Breast epithelium (tissue), 4 donors: ENCODE measurements at regions not wholly inside any gene's neighbourhood (a gene's known extent, or its start where the extent isn't known, plus 50 kb on each side); places are given as distances from the start of the nearest gene placed in this dataset.

ENCODE experiments used
- DNase-seq, 2 donors: peaks; one replicate each; pipeline ENCODE4 v3.0.0-alpha.2; 2019; ENCODE audit warnings: low spot score in 2 of 2
- H3K27ac ChIP-seq, 2 donors: fragments of 200-600 bp; sonication (generic) in 1 of 2; one replicate each; pipeline ENCODE4 v1.5.1; 2016 to 2019; ENCODE audit warnings: mild to moderate bottlenecking in 1 of 2
- H3K27me3 ChIP-seq, 2 donors: fragments of 200-600 bp; sonication (generic) in 1 of 2; one replicate each; pipeline versions ENCODE4 v1.5.1 to v1.6.0; 2017 to 2019; ENCODE audit warnings: control low read depth in 1 of 2, mild to moderate bottlenecking in 1 of 2
- H3K36me3 ChIP-seq: fragments of 200-600 bp; one replicate; pipeline ENCODE4 v1.5.1; 2019
- H3K4me1 ChIP-seq, 2 donors: fragments of 200-600 bp; sonication (generic); one replicate each; pipeline ENCODE4 v1.5.1; 2016 to 2019; ENCODE audit warnings: control low read depth in 1 of 2
- H3K4me3 ChIP-seq, 3 donors: fragments of 200-600 bp; sonication (generic); 1 replicate in 2 of 3; 2 replicates in 1 of 3; pipeline ENCODE4 v1.5.1; 2016 to 2019; ENCODE audit warnings: mild to moderate bottlenecking in 3 of 3, moderate library complexity in 2 of 3
- H3K9me3 ChIP-seq, 2 donors: fragments of 200-600 bp; sonication (generic) in 1 of 2; one replicate each; pipeline ENCODE4 v1.5.1; 2016 to 2019; ENCODE audit warnings: control low read depth in 1 of 2
- POLR2A ChIP-seq: fragments of 450-650 bp; IDR thresholded peaks from one replicate; pipeline ENCODE4 v1.6.1; 2016; ENCODE audit warnings: antibody characterized with exemption, mild to moderate bottlenecking, moderate library complexity
- POLR2AphosphoS5 ChIP-seq, 3 donors: sonication (generic); formaldehyde crosslinking; IDR thresholded peaks; one replicate each; pipeline ENCODE4 v1.6.1; 2017; ENCODE audit warnings: antibody characterized with exemption in 3 of 3
- intact Hi-C: fragments of 100-400 bp; cut with DNase I; formaldehyde crosslinking; loops from one replicate; pipeline ENCODE4 v1.15.1; 2023; ENCODE audit warnings: low total_unique reads
- TF ChIP-seq, protein P1 (sequence below), 3 donors: fragments of 450-650 bp; IDR thresholded peaks; one replicate each; pipeline ENCODE4 v1.5.1; 2016 to 2017; ENCODE audit warnings: antibody characterized with exemption in 3 of 3, mild to moderate bottlenecking in 3 of 3, moderate library complexity in 3 of 3

DNA sequence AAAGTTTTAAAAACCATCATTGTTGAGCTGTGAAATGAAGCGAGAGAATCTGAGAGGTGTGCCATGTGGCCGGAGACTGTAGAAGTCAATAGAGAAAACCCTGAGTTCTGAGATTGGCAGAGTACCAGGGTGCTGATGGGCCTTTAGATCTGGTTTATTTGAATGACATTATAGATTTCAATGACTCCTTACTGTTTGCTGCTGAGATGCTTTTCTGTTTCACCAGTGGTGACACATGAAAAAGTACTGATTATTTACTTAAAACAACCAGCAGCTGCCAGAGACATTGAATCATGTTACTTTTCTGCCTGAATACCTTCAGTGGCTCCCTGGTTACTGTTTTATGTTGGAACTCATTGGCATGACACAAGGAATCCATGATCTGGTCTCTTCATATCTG, 602.7 kb upstream of the ZNF804A start:
- Histone ChIP-seq H3K36me3 (no peaks in the 10 kb centered on the region), H3K4me3 (no peak overlapping the region), H3K27me3 (no peaks in the 10 kb centered on the region), H3K4me1 (no peaks in the 10 kb centered on the region), H3K9me3 (no peaks in the 10 kb centered on the region), H3K27ac (no peak overlapping the region)
- intact Hi-C loops = no loop called here
- TF ChIP-seq POLR2AphosphoS5 (IDR thresholded peaks at IDR 0.05) = no peak
- TF ChIP-seq, protein P1, sequence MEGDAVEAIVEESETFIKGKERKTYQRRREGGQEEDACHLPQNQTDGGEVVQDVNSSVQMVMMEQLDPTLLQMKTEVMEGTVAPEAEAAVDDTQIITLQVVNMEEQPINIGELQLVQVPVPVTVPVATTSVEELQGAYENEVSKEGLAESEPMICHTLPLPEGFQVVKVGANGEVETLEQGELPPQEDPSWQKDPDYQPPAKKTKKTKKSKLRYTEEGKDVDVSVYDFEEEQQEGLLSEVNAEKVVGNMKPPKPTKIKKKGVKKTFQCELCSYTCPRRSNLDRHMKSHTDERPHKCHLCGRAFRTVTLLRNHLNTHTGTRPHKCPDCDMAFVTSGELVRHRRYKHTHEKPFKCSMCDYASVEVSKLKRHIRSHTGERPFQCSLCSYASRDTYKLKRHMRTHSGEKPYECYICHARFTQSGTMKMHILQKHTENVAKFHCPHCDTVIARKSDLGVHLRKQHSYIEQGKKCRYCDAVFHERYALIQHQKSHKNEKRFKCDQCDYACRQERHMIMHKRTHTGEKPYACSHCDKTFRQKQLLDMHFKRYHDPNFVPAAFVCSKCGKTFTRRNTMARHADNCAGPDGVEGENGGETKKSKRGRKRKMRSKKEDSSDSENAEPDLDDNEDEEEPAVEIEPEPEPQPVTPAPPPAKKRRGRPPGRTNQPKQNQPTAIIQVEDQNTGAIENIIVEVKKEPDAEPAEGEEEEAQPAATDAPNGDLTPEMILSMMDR (IDR thresholded peaks at IDR 0.05) = no peak
- no peak for TF ChIP-seq POLR2A
- DNase-seq = no peak

DNA sequence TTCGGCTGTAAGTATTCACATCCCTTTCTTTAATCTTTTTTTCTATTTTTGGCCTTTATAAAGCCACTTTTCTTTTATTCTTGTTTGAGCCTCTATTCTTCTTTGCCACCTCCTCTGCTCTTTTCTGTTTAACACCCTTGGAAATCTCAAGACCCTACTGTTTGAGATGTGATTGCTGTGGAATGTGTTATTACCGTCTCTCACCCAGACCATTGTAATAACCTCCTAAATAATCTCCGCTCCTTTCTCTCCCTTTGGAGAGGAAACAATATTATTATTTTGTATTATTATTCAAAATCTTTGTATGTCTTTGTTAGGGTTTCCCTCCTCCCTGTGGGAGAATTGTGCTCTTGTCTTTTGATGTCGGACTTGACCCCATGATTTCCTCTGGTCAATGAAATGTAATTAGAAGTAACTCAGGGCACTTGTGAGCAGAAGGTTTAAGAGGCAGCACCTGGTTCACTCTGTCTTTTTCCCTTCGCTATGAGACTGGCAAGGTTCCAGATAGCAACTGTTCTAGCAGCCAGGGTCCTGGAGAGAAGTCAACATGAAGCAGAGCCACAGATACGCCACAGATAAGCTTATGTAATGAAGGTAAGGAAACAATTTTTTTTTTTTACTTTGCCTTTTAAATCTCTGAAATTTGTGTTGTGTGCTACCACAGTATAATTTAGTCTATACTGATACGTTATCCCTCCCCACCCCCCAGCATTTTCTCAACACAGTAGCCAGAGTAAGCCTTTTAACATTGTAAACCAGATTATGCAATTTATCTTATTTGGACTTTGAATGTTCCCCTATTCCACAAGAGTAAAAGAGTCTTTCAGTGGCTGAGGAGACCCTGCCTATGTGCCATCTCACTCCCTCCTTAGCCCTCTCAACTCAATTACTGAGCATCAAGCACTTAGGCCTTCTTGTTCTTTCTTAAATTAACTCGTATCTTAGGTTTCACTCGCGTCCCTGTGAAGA, 601.2 kb upstream of the ZNF804A start:
- DNase-seq = no peak
- Histone ChIP-seq H3K27ac (no peak overlapping the region), H3K36me3 (no peaks in the 10 kb centered on the region), H3K4me1 (no peaks in the 10 kb centered on the region), H3K9me3 (no peaks in the 10 kb centered on the region), H3K27me3 (no peaks in the 10 kb centered on the region), H3K4me3 (no peak overlapping the region)
- intact Hi-C loops = no loop called here
- TF ChIP-seq, protein P1 (IDR thresholded peaks at IDR 0.05) = no peak
- TF ChIP-seq POLR2A (no peak), POLR2AphosphoS5 (IDR thresholded peaks at IDR 0.05) (no peak)

DNA sequence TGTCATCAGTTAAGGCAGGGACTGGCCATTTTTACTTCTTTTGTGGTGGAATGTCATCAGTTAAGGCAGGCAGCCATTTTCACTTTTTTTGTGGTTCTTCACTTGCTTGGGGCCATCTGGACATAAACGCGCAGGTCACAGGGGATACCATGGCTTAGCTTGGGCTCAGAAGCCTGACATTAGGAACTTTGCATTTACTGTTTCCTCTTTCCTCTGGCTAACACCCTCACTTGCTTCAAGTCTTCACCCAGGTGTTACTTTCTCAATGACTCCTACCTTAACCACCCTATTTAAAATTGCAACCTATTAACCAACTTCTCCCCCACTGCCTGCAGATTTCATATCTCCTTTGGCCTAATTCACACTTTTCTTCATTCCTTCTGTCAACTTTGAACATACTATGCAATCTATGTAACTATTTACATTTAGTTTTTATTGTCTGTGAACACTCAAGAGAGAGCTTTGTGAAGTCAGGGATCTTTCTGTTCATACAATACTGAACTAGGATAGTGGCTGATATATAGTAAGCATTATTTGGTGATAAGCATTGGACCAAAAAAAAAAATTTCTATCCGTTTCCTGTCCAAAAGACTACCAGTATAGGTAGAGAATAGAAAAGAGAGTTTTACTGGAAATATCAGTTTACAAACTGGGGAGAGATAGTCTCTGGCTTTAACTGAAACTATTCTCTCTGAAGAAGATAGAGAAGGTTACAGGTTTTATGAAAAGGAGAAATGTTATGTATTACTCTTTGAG, 600.1 kb upstream of the ZNF804A start:
- H3K27ac ChIP-seq = no peak overlapping the region
- no peaks in the 10 kb centered on the region for H3K4me1 ChIP-seq
- no peak for TF ChIP-seq POLR2A
- TF ChIP-seq, protein P1 (IDR thresholded peaks at IDR 0.05) = no peak
- TF ChIP-seq POLR2AphosphoS5 (IDR thresholded peaks at IDR 0.05) = no peak
- H3K27me3 ChIP-seq = no peaks in the 10 kb centered on the region
- no peaks in the 10 kb centered on the region for H3K36me3 ChIP-seq
- intact Hi-C loops = no loop called here
- H3K4me3 ChIP-seq = no peak overlapping the region
- DNase-seq = no peak
- H3K9me3 ChIP-seq = no peaks in the 10 kb centered on the region

DNA sequence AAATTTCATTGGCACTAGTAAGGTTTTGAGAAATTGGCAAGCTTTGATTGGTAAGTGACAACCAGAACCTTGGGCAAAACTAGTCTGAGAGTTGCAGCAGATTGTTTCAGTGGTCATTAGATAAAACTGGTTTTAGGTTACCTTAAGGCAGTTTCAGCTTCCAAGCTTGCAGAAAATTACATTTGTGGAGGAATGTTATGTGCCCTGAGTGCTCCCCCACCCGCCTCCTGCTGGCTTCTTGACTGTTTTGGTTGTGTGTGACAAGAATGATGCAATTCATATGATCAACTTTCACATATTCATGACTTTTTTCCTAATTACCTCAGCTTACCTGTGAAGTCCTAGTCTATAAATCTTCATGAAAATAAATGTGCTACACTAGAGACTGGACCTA, 599.5 kb upstream of the ZNF804A start:
- H3K4me3 ChIP-seq = no peak overlapping the region
- no peak for TF ChIP-seq POLR2AphosphoS5 (IDR thresholded peaks at IDR 0.05)
- TF ChIP-seq, protein P1 (IDR thresholded peaks at IDR 0.05) = no peak
- TF ChIP-seq POLR2A = no peak
- H3K36me3 ChIP-seq = no peaks in the 10 kb centered on the region
- no peak overlapping the region for H3K27ac ChIP-seq
- intact Hi-C loops = no loop called here
- DNase-seq = no peak
- H3K4me1 ChIP-seq = no peaks in the 10 kb centered on the region
- H3K27me3 ChIP-seq = no peaks in the 10 kb centered on the region
- H3K9me3 ChIP-seq = no peaks in the 10 kb centered on the region
